HG02970 (cell line): ENCODE measurements at regions not wholly inside any gene's neighbourhood (a gene's known extent, or its start where the extent isn't known, plus 50 kb on each side); places are given as distances from the start of the nearest gene placed in this dataset.

Experiments used
- ATAC-seq: cut with Tn5 transposase; IDR thresholded peaks from one replicate; pipeline ENCODE4 v1.9.1; 2021; ENCODE audit warnings: mild to moderate bottlenecking, moderate library complexity, moderate number of reproducible peaks; ENCODE audit not compliant: unreplicated experiment, low FRiP score

GRCh38 chr1:79887059-79887458 lies 880.5 kb upstream of the ADGRL4 start:
- ATAC-seq, result no peak

DNA sequence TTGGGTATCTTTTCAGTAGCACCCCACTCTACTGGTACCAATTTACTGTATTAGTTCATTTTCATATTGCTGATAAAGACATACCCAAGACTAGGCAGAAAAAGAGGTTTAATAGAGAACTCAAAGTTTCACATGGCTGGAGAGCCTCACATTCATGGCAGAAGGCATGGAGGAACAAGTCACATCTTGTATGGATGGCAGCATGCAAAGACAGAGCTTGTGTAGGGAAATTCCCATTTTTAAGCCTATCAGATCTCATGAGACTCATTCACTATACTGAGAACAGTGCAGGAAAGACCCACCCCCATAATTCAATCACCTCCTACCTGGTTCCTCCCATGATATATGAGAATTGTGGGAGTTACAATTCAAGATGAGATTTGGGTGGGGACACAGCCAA lies 878.6 kb upstream of the ADGRL4 start:
- ATAC-seq, result no peak

DNA sequence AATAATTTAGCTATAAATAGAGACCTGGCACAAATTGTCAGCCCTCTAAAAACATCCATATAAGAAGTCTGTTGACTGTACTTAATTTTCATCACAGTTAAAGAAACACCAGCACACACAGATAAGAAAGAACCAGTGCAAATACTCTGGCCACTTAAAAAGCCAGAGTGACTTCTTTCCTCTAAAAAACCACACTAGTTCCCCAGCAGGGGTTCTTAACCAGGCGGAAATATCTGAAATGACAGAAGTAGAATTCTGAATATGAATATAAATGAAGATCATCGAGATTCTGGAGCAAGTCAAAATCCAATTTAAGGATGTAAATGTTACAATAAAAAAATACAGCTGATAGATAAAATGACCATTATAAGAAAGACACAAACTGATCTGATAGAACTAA lies 870.6 kb upstream of the ADGRL4 start:
- no peak for ATAC-seq

DNA sequence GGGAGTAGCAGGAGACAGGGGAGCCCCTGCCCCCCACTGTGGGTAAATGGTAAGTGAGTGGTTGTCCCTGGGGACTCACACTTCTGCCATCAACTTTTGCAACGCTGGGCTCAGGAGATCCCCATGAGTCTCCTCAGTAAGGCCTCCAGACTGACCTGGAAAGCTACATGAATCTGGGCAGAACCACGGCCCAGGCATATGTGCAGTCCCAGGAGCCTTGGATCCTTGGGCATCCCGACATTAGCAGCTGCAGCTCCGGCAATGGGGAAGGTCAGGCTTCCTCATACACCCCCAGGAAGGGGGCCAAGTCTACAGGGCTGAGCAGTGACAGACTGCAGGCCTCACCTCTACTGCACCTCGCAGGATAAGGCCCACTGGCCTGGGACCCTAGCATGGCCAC lies 868.7 kb upstream of the ADGRL4 start:
- ATAC-seq, result no peak

- no peak for ATAC-seq
These were observed 867.8 kb upstream of the ADGRL4 start for GRCh38 chr1:79874289-79874688.

- ATAC-seq, result no peak
These were observed 852.9 kb upstream of the ADGRL4 start for GRCh38 chr1:79859212-79859948.

DNA sequence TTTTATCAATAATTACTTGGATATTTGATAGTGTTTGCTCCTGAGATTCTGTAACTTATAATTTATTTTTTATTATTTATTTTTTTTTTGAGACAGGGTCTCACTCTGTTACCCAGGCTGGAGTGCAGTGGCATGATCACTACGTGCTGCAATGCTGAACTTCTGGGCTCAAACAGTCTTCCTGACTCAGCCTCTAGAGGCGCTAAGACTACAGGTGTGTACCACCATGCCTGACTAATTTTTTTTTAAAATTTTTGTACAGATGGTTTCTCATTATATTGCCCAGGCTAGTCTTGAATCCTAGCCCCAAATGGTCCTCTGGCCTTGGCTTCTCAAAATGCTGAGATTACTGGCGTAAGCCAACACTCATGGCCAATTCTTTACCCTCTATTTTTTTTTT lies 845.5 kb upstream of the ADGRL4 start:
- no peak for ATAC-seq

- no peak for ATAC-seq
These were observed 842.9 kb upstream of the ADGRL4 start for GRCh38 chr1:79849388-79849787.

DNA sequence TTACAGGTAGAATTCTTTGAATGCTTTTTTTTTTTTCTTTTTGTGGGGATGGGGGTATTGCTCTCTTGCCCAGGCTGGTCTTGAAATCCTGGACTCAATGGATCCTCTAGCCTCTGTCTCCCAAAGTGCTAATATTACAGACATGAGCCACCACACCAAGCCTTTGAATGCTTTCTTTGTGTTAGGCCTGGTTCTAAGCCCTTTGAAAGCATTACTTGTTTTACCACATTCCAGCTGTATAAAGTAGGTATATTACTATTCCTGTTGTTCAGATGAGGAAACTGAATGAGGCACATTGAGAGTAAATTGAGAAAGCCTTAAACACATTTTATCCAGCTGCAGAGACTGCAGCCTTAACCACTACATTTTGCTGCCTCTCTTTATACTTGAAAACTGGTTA lies 841.8 kb upstream of the ADGRL4 start:
- ATAC-seq, result no peak

DNA sequence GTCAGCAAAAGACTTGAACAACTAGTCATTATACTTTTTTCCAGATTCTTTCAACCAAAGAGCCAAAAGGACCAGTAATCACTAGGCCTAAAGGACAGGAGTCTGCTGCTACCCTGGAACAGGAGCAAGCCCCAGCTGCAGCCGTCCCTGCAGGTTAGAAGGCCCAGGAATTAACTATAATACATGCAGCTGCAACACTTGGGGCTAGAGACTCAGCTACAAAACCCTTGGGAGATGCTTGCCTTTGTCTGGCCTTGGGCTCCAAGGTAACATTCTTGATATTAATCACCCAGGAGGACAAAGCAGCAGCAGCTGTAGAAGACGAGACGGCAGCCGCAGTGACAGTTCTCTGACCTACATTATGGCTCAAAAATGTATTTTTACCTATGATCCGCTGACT lies 841.2 kb upstream of the ADGRL4 start:
- no peak for ATAC-seq

DNA sequence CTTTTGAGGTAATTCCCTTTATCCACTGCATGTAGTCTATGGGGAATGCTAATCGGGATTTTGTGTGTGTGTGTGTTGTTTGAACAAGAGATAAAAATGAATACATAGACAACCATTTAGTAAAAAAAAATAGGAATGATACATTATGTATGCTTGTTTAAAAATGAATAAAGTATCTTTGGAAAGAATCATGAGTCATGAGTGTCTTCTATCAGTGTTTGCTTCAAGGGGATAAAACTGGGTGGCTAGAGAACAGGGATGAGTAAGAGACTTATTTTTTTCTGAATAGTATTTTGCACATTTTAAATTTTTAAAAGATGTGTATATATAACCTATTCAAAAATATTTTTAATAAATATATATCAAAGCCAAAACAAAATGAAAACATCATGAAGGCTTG lies 839.4 kb upstream of the ADGRL4 start:
- ATAC-seq, result no peak

GRCh38 chr1:79842811-79843210 lies 836.3 kb upstream of the ADGRL4 start:
- no peak for ATAC-seq

GRCh38 chr1:79839882-79840281 lies 833.4 kb upstream of the ADGRL4 start:
- no peak for ATAC-seq

DNA sequence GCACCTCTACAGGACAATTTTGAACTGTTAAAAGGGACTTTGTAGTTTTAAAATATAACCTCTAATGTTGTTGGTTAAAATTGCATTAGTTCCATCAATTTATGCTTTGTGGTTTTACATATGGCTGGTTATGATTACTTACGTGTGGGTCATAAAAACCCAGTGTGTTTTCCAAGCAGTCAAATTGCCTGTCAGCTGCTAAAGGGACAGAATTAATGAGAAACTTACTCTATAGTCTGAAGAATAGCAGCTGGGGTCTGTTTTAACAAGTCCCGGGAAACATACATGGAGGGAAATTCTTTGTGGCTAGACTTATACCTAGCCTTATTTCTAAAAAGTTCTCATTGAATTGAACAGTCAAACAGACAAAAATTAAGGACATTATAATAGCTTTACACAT lies 820.9 kb upstream of the ADGRL4 start:
- ATAC-seq, result no peak

- ATAC-seq, result no peak
These were observed 819.0 kb upstream of the ADGRL4 start for GRCh38 chr1:79825551-79825950.

DNA sequence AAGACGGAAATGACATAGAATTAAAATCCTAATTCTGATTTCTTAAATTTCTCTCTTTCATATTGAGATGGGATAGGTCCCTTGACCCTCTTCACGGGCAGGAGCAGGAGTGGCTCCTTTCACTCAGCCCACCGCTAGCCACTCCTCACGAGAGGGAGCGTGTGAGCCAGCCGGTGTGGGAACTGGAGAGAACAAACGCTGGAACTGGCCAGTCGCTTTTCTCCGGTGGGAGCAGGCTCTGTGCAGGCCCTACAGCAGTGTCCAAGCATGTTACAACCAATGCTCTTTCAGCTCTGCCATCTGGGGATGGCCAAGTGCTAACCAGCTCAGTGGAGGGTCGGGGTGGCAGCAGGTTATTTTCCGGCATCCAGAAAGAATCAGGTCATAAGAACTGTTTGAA lies 815.5 kb upstream of the ADGRL4 start:
- no peak for ATAC-seq

DNA sequence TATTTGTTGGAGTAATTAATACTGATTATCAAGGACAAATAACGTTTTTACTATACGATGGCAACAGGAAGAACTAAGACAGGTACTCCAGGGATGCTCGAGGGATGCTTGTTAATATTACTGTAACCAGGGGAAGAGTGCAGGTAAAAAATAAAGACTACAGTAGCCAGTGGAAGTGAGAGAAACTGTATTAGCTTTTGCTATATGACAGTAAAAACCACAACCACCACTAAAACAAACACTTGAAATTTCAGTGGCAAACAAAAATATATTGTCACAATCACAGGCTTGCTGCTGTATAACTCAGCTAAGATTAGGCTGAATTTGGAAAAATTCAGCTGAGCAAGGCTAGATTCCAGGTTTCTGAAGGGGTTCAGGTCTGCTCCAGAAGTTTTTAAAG lies 812.6 kb upstream of the ADGRL4 start:
- no peak for ATAC-seq

DNA sequence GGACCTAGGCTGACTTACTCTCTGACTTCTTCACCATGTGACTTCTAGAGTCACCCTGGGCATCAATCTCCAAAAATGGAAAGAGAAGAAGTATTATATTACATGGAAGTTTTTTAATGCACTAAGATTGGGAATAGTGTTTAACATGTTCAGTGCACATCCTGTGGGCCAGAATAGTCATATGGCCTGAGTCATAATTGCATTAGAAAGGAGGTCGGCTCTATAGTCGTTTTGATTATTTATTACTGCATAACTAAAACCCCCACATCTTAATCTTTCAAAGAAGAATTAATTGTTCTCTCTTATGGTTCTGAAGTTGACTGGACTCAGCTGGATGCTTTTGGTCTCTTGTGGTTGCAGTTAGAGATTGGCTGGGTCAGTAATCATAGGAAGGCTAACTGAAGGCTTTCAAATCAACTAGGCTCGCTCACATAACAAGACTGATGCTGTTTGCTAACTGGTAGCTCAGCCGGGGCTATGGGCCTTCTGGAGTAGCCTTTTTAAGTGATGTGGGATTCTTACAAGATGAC lies 810.6 kb upstream of the ADGRL4 start:
- no peak for ATAC-seq

DNA sequence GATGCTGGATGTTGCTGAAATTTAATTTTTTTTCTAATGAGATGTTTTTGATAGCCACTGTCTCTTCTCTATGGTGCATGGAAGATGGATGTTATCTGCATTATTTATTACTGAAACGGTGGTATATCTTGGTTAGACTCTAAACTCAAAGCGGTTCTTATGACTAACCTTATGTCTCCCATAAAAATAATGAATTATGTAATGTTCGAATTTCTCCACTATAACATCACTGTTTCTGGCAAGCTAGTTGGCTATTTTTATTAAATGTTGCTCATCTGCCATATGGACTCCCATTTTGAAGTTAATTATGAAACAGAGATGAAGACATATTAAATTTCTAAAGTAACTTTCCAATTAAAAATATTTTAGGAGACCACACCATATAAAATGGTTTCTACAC lies 808.6 kb upstream of the ADGRL4 start:
- no peak for ATAC-seq

DNA sequence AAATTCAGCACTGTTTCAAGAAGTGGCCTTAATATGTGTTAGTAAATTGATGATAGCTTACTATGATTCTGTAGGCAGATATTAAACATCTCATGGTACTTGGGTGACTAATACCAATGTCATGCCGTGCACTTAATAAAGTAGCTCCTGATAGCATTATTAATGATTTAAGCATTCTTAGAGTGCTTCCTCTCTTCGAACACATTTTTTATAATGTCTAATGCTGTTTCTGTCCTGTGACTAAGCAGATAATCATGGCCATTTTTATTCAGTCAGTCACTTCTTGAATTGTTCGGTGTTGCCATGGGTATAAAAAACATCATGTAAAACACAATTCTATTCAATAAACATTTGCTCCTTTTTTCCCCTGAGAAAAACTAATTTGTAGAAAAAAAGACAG lies 804.6 kb upstream of the ADGRL4 start:
- no peak for ATAC-seq

- no peak for ATAC-seq
These were observed 802.4 kb upstream of the ADGRL4 start for GRCh38 chr1:79808816-79809475.

DNA sequence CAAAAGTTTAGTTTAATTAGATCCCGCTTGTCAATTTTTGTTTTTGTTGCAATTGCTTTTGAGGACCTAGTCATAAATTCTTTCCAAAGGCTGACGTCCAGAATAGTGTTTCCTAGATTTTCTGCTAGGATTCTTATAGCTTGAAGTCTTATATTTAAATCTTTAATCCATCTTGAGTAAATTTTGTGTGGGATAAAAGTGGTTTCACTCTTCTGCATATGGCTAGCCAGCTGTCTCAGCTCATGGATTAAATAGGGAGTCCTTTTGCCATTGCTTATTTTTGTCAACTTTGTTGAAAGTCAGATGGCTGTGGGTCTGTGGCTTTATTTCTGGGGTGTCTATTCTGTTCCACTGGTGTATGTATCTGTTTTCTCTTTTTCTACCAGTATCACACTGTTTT lies 801.3 kb upstream of the ADGRL4 start:
- ATAC-seq, result no peak
